ENCODE measurements at regions not wholly inside any gene's neighbourhood (a gene's known extent, or its start where the extent isn't known, plus 50 kb on each side); places are given as distances from the start of the nearest gene placed in this dataset.

- no peaks in the 10 kb centered on the region for H3K36me3 ChIP-seq (ENCODE audit: control insufficient read depth in 1 of 2, insufficient read depth in 2 of 2, low read length in 2 of 2)
- H3K4me1 ChIP-seq (ENCODE audit: control insufficient read depth in 1 of 2, insufficient read depth in 2 of 2, low read length in 2 of 2) = no peaks in the 10 kb centered on the region
- ATAC-seq = no peak
- DNase-seq (ENCODE audit: low read depth, low spot score) = no peak
- H3K4me2 ChIP-seq (ENCODE audit: low read length) = no peak overlapping the region
- no peak overlapping the region for H3K27ac ChIP-seq (ENCODE audit: low read depth, low read length)
- TF ChIP-seq YY1 (IDR thresholded peaks at IDR 0.05; ENCODE audit: extremely low read depth, insufficient replicate concordance, low read depth, low read length) = no peak
- no peak for TF ChIP-seq ZFX (IDR thresholded peaks at IDR 0.05)
- no peak for TF ChIP-seq CEBPB (IDR thresholded peaks at IDR 0.05; ENCODE audit: low read depth)
- TF ChIP-seq SRF (IDR thresholded peaks at IDR 0.05; ENCODE audit: low read depth) = no peak
- TF ChIP-seq SP1 (IDR thresholded peaks at IDR 0.05; ENCODE audit: low read depth) = no peak
- no peak for TF ChIP-seq FOSL1 (IDR thresholded peaks at IDR 0.05; ENCODE audit: low read depth)
- no peak for TF ChIP-seq JUND (IDR thresholded peaks at IDR 0.05)
- no peak for TF ChIP-seq POLR2AphosphoS5 (IDR thresholded peaks at IDR 0.05; ENCODE audit: low read depth, low read length)
- no peak for TF ChIP-seq CBX3 (IDR thresholded peaks at IDR 0.05; ENCODE audit: low read depth)
- no peak for TF ChIP-seq SIN3A (IDR thresholded peaks at IDR 0.05; ENCODE audit: low read depth)
- TF ChIP-seq ELF1 (IDR thresholded peaks at IDR 0.05; ENCODE audit: borderline replicate concordance, low read depth) = no peak
- no peak for TF ChIP-seq CTCF (IDR thresholded peaks at IDR 0.05 in 2 of 3, conservative IDR thresholded peaks at IDR 0.05 in 1 of 3; ENCODE audit: borderline replicate concordance in 1 of 3, insufficient read depth in 1 of 3, low read depth in 2 of 3, low read length in 2 of 3)
- no peak for TF ChIP-seq RAD21 (IDR thresholded peaks at IDR 0.05; ENCODE audit: low read depth)
- no peak for TF ChIP-seq EGR1 (IDR thresholded peaks at IDR 0.05; ENCODE audit: low read depth)
- CTCF ChIA-PET = no interaction called here
- no peaks in the 10 kb centered on the region for H3K79me2 ChIP-seq (ENCODE audit: insufficient read depth, low read length)
- POLR2A ChIA-PET = no interaction called here
- no peak overlapping the region for H3K4me3 ChIP-seq (replicated peaks in 1 of 2; ENCODE audit: low read depth in 1 of 2, low read length in 2 of 2)
- intact Hi-C loops (cut with micrococcal nuclease) = loop anchor here (10.0 kb wide), 1 partner anchor 736 kb away; no protein-coding TSS in a partner anchor
- RAD21 ChIA-PET (ENCODE audit: low non-redundant PET in 1 of 2, low total read pairs in 2 of 2, uncharacterized antibody in 2 of 2, unreplicated experiment in 2 of 2) = no interaction called here
- BruUV-seq (replicated peaks) = no TSS peak
- H3K27me3 ChIP-seq (ENCODE audit: insufficient read depth, low read length) = peaks cover 5% of the 10 kb centered on the region; the same call in 1 of the 2 replicates
- no peaks in the 10 kb centered on the region for H3K9me3 ChIP-seq (ENCODE audit: control insufficient read depth in 1 of 2, insufficient read depth in 1 of 2, low read depth in 1 of 2, low read length in 2 of 2)
- no peaks in the 10 kb centered on the region for H4K20me1 ChIP-seq (ENCODE audit: insufficient read depth)
- H2AFZ ChIP-seq (ENCODE audit: low read depth, low read length, poor library complexity, severe bottlenecking) = no peak overlapping the region
- H3K9me2 ChIP-seq (ENCODE audit: insufficient read depth) = no peaks in the 10 kb centered on the region
- H3K9ac ChIP-seq (ENCODE audit: low read length) = no peak overlapping the region
Measured at GRCh38 chr14:76640923-76641395, 120.3 kb upstream of the VASH1 start.
